Ascending aorta (tissue), 2 donors: ENCODE measurements at regions not wholly inside any gene's neighbourhood (a gene's known extent, or its start where the extent isn't known, plus 50 kb on each side); places are given as distances from the start of the nearest gene placed in this dataset.

ENCODE experiments used
- DNase-seq, 2 donors: peaks; one replicate each; pipeline ENCODE4 v3.0.0-alpha.2; 2019; ENCODE audit warnings: low spot score in 2 of 2
- H3K27ac ChIP-seq, 2 donors: fragments of 200-600 bp; sonication (generic); one replicate each; pipeline ENCODE4 v1.5.1; 2016 to 2017; ENCODE audit warnings: mild to moderate bottlenecking in 1 of 2
- H3K27me3 ChIP-seq: fragments of 200-600 bp; sonication (generic); one replicate; pipeline ENCODE4 v1.5.1; 2017
- H3K36me3 ChIP-seq, 2 donors: fragments of 200-600 bp; sonication (generic); one replicate each; pipeline ENCODE4 v1.5.1; 2016
- H3K4me1 ChIP-seq, 2 donors: fragments of 200-600 bp; sonication (generic); one replicate each; pipeline ENCODE4 v1.5.1; 2016 to 2017; ENCODE audit warnings: mild to moderate bottlenecking in 1 of 2
- H3K4me3 ChIP-seq, 2 donors: fragments of 200-600 bp; sonication (generic); one replicate each; pipeline ENCODE4 v1.5.1; 2016 to 2017; ENCODE audit warnings: mild to moderate bottlenecking in 1 of 2
- H3K9me3 ChIP-seq, 2 donors: fragments of 200-600 bp; sonication (generic); one replicate each; pipeline ENCODE4 v1.5.1; 2016
- CTCF ChIP-seq, 3 experiments: fragments of 200-600 bp in 2 of 3; fragments of 450-650 bp in 1 of 3; sonication (generic) in 2 of 3; IDR thresholded peaks; one replicate each; pipeline ENCODE4 v1.5.1; 2016 to 2019; ENCODE audit warnings: antibody characterized with exemption in 3 of 3, mild to moderate bottlenecking in 1 of 3, moderate library complexity in 1 of 3
- intact Hi-C: fragments of 100-400 bp; cut with DNase I; formaldehyde crosslinking; loops from one replicate; pipeline ENCODE4 v1.15.1; 2023

GRCh38 chr7:12779947-12780346, 92.5 kb downstream of the ARL4A start:
- Histone ChIP-seq H3K4me3 (no peak overlapping the region), H3K27ac (no peak overlapping the region), H3K27me3 (no peaks in the 10 kb centered on the region), H3K9me3 (no peaks in the 10 kb centered on the region), H3K4me1 (no peaks in the 10 kb centered on the region), H3K36me3 (no peaks in the 10 kb centered on the region)
- intact Hi-C loops, result no loop called here
- TF ChIP-seq CTCF (IDR thresholded peaks at IDR 0.05), result no peak
- DNase-seq, result no peak

GRCh38 chr7:12783421-12784095, 96.1 kb downstream of the ARL4A start:
- no peak for TF ChIP-seq CTCF (IDR thresholded peaks at IDR 0.05)
- Histone ChIP-seq H3K4me1 (no peaks in the 10 kb centered on the region), H3K27ac (no peak overlapping the region), H3K9me3 (no peaks in the 10 kb centered on the region), H3K4me3 (no peak overlapping the region), H3K27me3 (no peaks in the 10 kb centered on the region), H3K36me3 (no peaks in the 10 kb centered on the region)
- intact Hi-C loops, result no loop called here
- no peak for DNase-seq

- intact Hi-C loops, result no loop called here
- no peak for DNase-seq
- H3K9me3 ChIP-seq, result no peaks in the 10 kb centered on the region
- H3K27ac ChIP-seq, result no peak overlapping the region
- no peaks in the 10 kb centered on the region for H3K4me1 ChIP-seq
- no peaks in the 10 kb centered on the region for H3K36me3 ChIP-seq
- H3K4me3 ChIP-seq, result no peak overlapping the region
- H3K27me3 ChIP-seq, result no peaks in the 10 kb centered on the region
- TF ChIP-seq CTCF (IDR thresholded peaks at IDR 0.05), result no peak
These were observed 98.0 kb downstream of the ARL4A start for GRCh38 chr7:12785473-12785872.

- no peak for DNase-seq
- Histone ChIP-seq H3K27me3 (no peaks in the 10 kb centered on the region), H3K4me3 (no peak overlapping the region), H3K4me1 (no peaks in the 10 kb centered on the region), H3K27ac (no peak overlapping the region), H3K36me3 (no peaks in the 10 kb centered on the region), H3K9me3 (no peaks in the 10 kb centered on the region)
- intact Hi-C loops, result no loop called here
- TF ChIP-seq CTCF (IDR thresholded peaks at IDR 0.05), result no peak
These were observed 99.1 kb downstream of the ARL4A start for GRCh38 chr7:12786494-12786893.

- TF ChIP-seq CTCF (IDR thresholded peaks at IDR 0.05), result no peak
- no peak for DNase-seq
- H3K27ac ChIP-seq, result no peak overlapping the region
- intact Hi-C loops, result no loop called here
- no peaks in the 10 kb centered on the region for H3K27me3 ChIP-seq
- H3K36me3 ChIP-seq, result no peaks in the 10 kb centered on the region
- no peak overlapping the region for H3K4me3 ChIP-seq
- H3K4me1 ChIP-seq, result no peaks in the 10 kb centered on the region
- H3K9me3 ChIP-seq, result no peaks in the 10 kb centered on the region
These were observed 100.7 kb downstream of the ARL4A start for GRCh38 chr7:12788171-12788570.

GRCh38 chr7:12788591-12788990, 101.2 kb downstream of the ARL4A start:
- H3K4me1 ChIP-seq, result no peaks in the 10 kb centered on the region
- no peak overlapping the region for H3K4me3 ChIP-seq
- no peaks in the 10 kb centered on the region for H3K9me3 ChIP-seq
- H3K27ac ChIP-seq, result no peak overlapping the region
- H3K36me3 ChIP-seq, result no peaks in the 10 kb centered on the region
- no peak for DNase-seq
- TF ChIP-seq CTCF (IDR thresholded peaks at IDR 0.05), result no peak
- intact Hi-C loops, result no loop called here
- H3K27me3 ChIP-seq, result no peaks in the 10 kb centered on the region
